Testis (tissue), 2 donors: ENCODE measurements at regions not wholly inside any gene's neighbourhood (a gene's known extent, or its start where the extent isn't known, plus 50 kb on each side); places are given as distances from the start of the nearest gene placed in this dataset.
"Not testable (repeated sequence)": the region's sequence is repeated elsewhere in the genome, so short reads cannot be mapped to it uniquely, and the experiment has no call there.

Experiments used
- CTCF ChIP-seq, 3 experiments: fragments of 450-650 bp in 2 of 3; fragments of 200-600 bp in 1 of 3; sonication (generic) in 1 of 3; IDR thresholded peaks; one replicate each; pipeline ENCODE4 v1.5.1; 2016 to 2019; ENCODE audit warnings: antibody characterized with exemption in 3 of 3, mild to moderate bottlenecking in 2 of 3, moderate library complexity in 1 of 3
- POLR2A ChIP-seq: fragments of 450-650 bp; IDR thresholded peaks from one replicate; pipeline ENCODE4 v1.6.1; 2017; ENCODE audit warnings: antibody characterized with exemption, mild to moderate bottlenecking, moderate library complexity

- not testable (repeated sequence) for TF ChIP-seq POLR2A; CTCF (IDR thresholded peaks at IDR 0.05)
These were observed 122.0 kb upstream of the KCTD7 start for GRCh38 chr7:66506703-66507102.
